Chondrocyte (in vitro differentiated cells): ENCODE measurements at regions not wholly inside any gene's neighbourhood (a gene's known extent, or its start where the extent isn't known, plus 50 kb on each side); places are given as distances from the start of the nearest gene placed in this dataset.

Source experiments
- DNase-seq: peaks from one replicate; pipeline ENCODE4 v3.0.0; 2021; ENCODE audit warnings: mixed read lengths, low spot score
- H3K27ac Mint-ChIP-seq: one replicate; pipeline ENCODE4 v1.8.0; 2021; ENCODE audit warnings: mild to moderate bottlenecking, moderate library complexity, mixed read lengths; ENCODE audit not compliant: unreplicated experiment
- H3K27me3 Mint-ChIP-seq: 2 replicates; pipeline ENCODE4 v1.8.0; 2021; ENCODE audit warnings: low read depth, mixed read lengths
- H3K36me3 Mint-ChIP-seq: 2 replicates; pipeline ENCODE4 v1.8.0; 2021; ENCODE audit warnings: low read depth, mixed read lengths
- H3K4me1 Mint-ChIP-seq: 2 replicates; pipeline ENCODE4 v1.8.0; 2021; ENCODE audit warnings: low read depth, mild to moderate bottlenecking, mixed read lengths
- H3K4me3 Mint-ChIP-seq: one replicate; pipeline ENCODE4 v1.8.0; 2021; ENCODE audit warnings: mild to moderate bottlenecking, moderate library complexity, mixed read lengths; ENCODE audit not compliant: unreplicated experiment
- H3K9me3 Mint-ChIP-seq: 2 replicates; pipeline ENCODE4 v1.8.0; 2021; ENCODE audit warnings: low read depth, mixed read lengths
- CTCF ChIP-seq: fragments of 200-600 bp; sonication (generic); IDR thresholded peaks from 2 replicates; pipeline ENCODE4 v1.5.0; 2021; ENCODE audit warnings: antibody characterized with exemption, mild to moderate bottlenecking, moderate library complexity

DNA sequence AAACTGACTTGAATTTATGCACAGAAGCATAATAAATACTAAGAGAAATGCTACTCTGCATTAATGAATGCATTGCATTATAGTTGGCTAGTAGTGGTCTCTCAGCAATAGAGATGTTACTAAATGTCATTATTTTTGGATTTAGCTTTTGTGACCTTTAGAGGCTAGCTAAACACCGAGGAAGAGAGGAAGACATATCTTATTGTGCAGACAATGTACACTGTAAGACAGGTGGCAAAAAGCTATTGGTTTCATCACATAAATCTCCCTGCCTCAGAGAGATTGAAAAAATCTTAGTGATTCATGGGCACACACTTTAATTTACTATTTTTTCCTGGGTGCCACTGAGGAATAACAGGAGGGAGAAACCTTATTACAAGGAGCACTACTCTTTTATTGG, 435.9 kb downstream of the TMEM232 start:
- TF ChIP-seq CTCF = no peak

DNA sequence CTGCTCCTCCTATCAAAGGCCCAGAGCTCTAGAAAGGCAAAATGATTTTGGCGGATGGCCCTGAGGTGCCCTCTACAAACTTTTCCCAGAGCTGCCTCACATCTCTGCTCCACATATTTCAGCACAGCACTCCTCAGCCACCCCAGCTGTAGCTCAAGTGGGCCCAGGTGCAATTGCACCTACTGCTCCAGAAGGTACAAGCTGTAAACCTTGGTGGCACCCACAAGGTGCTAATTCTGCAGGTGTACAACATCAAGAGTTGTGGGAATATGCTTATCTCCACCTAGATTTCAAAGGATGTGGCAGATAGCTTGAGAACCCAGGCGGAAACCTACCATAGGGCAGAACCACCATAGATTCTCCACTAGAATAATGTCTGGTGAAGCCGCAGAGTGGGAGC, 432.2 kb downstream of the TMEM232 start:
- Mint-ChIP-seq H3K27me3 (no peaks in the 10 kb centered on the region), H3K4me3 (no peak overlapping the region), H3K9me3 (no peaks in the 10 kb centered on the region), H3K27ac (no peak overlapping the region), H3K4me1 (no peaks in the 10 kb centered on the region), H3K36me3 (no peaks in the 10 kb centered on the region)
- DNase-seq = no peak
- TF ChIP-seq CTCF = no peak

More for the DNA sequence above, 435.9 kb downstream of the TMEM232 start:
- H3K4me3 Mint-ChIP-seq = no peak overlapping the region
- DNase-seq = no peak
- peaks cover 1% of the 10 kb centered on the region for H3K36me3 Mint-ChIP-seq
- H3K27me3 Mint-ChIP-seq = no peaks in the 10 kb centered on the region
- H3K9me3 Mint-ChIP-seq = no peaks in the 10 kb centered on the region
- H3K4me1 Mint-ChIP-seq = peaks cover 7% of the 10 kb centered on the region
- H3K27ac Mint-ChIP-seq = no peak overlapping the region

DNA sequence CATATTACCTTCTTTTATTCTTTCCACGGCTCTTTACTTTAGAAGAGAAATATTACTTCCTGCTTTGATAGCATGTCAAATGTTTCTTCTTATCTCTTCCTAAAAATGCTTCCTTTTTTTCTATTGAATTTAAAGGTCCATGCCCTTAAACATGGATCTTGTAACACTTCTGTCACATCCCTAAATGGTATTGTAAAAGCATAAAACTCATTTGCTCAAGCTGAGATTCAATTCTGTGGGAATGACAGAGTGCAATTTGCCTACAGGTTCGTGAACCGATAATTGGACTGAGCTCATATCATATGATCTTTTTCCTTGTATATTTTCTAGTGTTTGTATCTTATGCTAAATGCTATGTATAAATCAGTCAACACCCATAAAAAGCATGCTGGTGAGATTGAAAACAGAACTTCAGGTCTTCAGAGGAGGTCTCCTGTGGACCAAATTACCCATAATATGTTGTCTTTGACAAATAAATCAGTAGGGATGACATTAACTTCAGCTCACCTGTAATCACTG, 429.3 kb downstream of the TMEM232 start:
- H3K36me3 Mint-ChIP-seq = peaks cover 2% of the 10 kb centered on the region
- H3K4me3 Mint-ChIP-seq = no peak overlapping the region
- no peaks in the 10 kb centered on the region for H3K27me3 Mint-ChIP-seq
- H3K27ac Mint-ChIP-seq = no peak overlapping the region
- peaks cover 18% of the 10 kb centered on the region for H3K9me3 Mint-ChIP-seq
- no peak for TF ChIP-seq CTCF
- no peaks in the 10 kb centered on the region for H3K4me1 Mint-ChIP-seq
- DNase-seq = no peak

GRCh38 chr5:110304176-110304575, 422.3 kb downstream of the TMEM232 start:
- Mint-ChIP-seq H3K27ac (no peak overlapping the region), H3K4me1 (no peaks in the 10 kb centered on the region), H3K4me3 (no peak overlapping the region), H3K9me3 (peaks cover 46% of the 10 kb centered on the region), H3K36me3 (peaks cover 10% of the 10 kb centered on the region), H3K27me3 (no peaks in the 10 kb centered on the region)
- no peak for TF ChIP-seq CTCF
- no peak for DNase-seq

DNA sequence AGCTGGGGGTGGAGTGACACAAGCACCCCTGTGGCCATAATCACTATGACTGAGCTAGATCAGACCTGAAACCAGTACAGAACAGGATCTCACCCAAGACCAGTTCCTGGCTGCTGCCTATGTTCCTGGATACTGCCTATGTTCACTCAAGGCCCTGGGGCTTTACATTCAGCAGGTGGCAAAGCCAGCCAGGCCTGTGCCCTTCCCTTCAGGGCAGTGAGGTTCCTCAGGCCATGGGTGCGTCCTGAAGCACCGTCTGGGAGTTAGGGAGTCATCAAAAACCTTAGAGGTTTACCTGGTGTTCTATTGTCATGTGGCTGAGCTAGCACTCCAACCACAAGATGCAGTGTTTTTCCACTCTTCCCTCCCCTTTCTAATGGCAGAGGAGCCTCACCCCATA, 419.8 kb downstream of the TMEM232 start:
- peaks cover 12% of the 10 kb centered on the region for H3K36me3 Mint-ChIP-seq
- H3K9me3 Mint-ChIP-seq = peaks cover 36% of the 10 kb centered on the region
- no peak for DNase-seq
- no peak overlapping the region for H3K27ac Mint-ChIP-seq
- H3K27me3 Mint-ChIP-seq = no peaks in the 10 kb centered on the region
- no peak overlapping the region for H3K4me3 Mint-ChIP-seq
- H3K4me1 Mint-ChIP-seq = no peaks in the 10 kb centered on the region
- no peak for TF ChIP-seq CTCF
